NCI-H2227 (cell line): ENCODE measurements at regions not wholly inside any gene's neighbourhood (a gene's known extent, or its start where the extent isn't known, plus 50 kb on each side); places are given as distances from the start of the nearest gene placed in this dataset.
A peak's percentile ranks its signal among the peaks of the same experiment; 100 is the strongest.

Source experiments
- DNase-seq: peaks from one replicate; lab custom pipeline; 2025; ENCODE audit not compliant: unreplicated experiment; lab: John Stamatoyannopoulos, UW

GRCh38 chr13:107361666-107362065 is 793.7 kb upstream of the ARGLU1 start:
- no peak for DNase-seq

- no peak for DNase-seq
Measured at GRCh38 chr13:107360010-107360409, 792.1 kb upstream of the ARGLU1 start.

DNA sequence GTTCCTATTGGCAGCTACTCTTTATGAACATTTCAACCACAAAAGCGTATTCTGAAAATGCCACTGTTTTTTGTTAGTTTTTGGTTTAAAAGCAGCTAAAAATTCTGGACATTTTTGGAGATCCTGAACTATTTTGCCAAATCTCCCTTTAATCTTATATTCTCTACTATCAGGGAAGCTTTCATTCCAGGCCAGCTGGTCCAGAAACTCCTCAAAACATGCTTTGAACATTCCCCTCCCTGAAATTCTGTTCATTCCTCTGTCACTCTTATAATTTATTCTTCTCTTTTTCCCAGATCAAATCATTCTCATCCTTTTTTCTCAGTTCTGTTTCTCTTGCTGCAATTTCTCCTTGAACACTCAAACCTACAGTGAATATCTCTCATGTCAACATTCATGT is 790.9 kb upstream of the ARGLU1 start:
- DNase-seq, result no peak

DNA sequence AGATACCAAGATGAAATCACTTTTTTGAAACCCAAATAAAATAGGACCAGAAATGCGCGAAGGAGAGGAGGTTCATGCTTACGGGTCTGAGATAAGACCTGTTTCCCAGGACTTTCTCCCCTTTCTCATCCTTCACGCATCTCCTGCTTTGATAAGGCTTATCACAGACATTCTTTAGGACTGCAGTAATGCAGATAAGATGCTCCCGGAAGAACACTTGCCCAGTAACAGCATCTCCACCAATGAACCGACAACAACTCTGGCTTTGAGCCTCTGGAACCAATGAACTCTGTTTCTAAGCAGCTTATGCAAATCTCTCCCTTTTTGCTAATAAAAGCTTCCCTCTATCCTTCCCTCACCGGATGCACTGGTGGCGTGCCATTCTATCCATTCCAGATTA is 783.4 kb upstream of the ARGLU1 start:
- peak; percentile 30 for DNase-seq

- DNase-seq, result no peak
Measured at GRCh38 chr13:107348925-107349324, 781.0 kb upstream of the ARGLU1 start.

DNA sequence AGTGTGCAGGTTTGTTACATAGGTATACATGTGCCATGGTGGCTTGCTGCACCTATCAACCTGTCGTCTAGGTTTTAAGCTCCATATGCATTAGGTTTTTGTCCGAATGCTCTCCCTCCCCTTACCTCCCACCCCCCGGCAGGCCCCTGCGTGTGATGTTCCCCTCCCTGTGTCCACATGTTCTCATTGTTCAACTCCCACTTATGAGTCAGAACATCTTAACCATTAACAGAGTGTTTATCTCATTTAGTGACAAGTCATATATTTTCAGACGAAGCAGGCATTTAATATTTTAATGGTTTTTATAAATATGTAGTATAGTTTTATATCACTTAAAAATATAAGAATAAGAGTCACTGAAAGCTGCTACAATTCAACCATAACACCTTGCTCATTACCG is 780.5 kb upstream of the ARGLU1 start:
- no peak for DNase-seq

- no peak for DNase-seq
Measured at GRCh38 chr13:107347641-107348369, 779.9 kb upstream of the ARGLU1 start.

DNA sequence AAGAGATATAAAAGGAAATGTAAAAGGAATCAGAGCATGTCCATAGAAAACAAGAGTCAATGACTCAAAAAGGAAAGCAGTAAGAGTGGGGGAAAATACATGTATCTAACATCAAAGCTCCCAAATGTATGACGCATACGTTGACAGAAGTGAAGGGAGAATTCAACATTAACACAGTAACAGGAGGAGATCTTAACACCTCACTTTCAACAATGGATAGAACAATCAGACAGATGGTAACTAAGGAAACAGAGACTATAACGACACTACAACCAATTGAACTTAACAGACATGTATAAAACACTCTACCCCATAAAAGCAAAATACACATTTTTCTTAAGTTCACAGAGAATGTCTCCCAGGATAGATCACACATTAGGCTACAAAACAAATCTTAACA is 774.8 kb upstream of the ARGLU1 start:
- DNase-seq, result no peak

GRCh38 chr13:107339209-107339608 is 771.3 kb upstream of the ARGLU1 start:
- DNase-seq, result no peak

GRCh38 chr13:107332188-107332587 is 764.3 kb upstream of the ARGLU1 start:
- DNase-seq, result no peak

- no peak for DNase-seq
Measured at GRCh38 chr13:107331359-107331758, 763.4 kb upstream of the ARGLU1 start.

DNA sequence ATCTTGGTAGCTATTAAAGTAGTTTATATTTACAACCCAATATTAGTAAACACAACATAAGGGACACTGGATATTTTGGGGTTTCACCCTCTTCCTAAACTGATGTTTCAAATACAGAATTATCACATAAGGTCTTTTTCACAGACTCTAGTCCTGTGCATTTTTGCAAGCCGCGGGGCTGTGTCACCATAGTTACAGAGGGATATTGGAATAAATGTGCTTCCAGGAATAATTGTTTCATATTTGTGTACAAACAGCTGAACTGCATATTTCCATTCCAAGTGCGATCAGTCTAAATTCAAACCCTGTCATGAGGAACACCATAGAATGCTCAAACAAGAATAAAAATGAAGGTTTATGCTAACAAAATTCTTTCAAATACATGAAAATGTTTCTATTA is 762.5 kb upstream of the ARGLU1 start:
- DNase-seq, result no peak

DNA sequence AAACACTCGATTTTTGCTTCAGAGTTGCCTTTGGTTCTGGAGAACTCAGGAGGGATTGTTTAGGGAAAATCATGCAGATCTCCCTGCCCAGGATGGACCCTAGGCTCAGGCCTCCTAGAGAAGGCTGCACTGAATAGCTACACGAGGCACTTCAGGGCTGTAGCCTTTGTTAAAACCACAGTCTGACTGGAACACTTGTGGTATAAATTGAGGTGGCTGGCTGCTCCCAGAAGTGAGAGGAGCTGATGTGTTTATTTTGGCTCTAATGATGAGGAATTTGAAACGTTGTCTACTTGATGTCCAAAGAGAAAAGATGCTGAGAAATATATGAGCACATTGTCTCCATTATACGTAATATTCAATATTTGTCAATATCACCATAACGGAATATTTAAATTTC is 762.1 kb upstream of the ARGLU1 start:
- no peak for DNase-seq

GRCh38 chr13:107324416-107325204 is 756.7 kb upstream of the ARGLU1 start:
- DNase-seq, result no peak

DNA sequence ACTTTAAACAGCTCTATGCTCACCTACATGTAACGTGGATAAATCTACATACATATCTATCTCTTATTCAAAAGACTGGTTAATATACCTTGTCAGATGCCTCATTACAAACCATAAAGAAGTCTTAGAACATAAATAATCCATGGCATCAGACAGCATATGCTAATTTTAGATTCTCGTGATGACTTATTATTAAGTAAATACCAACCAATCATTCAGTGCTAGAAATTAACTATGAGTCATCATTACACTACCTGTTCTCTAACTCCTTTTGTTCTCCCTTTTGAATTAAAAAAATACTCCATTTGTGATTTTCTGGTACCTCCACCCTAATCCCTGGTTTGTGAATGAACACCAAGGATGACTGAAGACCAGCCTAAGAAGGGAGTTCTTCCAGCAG is 754.3 kb upstream of the ARGLU1 start:
- no peak for DNase-seq

DNA sequence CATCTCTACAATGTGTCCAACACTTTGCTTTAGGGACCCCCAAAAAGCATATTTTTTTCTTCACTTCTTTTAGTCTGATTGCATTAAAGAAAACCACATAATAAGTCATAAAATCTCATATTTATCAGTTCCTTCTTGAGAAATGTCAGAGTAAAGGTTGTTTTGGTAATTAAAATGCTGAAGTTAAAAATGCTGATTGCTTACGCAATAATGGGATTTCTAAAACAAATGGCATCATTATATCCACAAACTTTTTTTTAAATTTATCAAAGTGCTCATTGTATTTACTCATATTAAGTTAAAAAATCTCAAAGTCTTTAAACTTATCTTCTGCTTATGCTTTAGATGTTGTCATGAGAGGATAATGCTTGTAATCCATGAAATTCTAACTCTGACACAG is 737.2 kb upstream of the ARGLU1 start:
- DNase-seq, result no peak

DNA sequence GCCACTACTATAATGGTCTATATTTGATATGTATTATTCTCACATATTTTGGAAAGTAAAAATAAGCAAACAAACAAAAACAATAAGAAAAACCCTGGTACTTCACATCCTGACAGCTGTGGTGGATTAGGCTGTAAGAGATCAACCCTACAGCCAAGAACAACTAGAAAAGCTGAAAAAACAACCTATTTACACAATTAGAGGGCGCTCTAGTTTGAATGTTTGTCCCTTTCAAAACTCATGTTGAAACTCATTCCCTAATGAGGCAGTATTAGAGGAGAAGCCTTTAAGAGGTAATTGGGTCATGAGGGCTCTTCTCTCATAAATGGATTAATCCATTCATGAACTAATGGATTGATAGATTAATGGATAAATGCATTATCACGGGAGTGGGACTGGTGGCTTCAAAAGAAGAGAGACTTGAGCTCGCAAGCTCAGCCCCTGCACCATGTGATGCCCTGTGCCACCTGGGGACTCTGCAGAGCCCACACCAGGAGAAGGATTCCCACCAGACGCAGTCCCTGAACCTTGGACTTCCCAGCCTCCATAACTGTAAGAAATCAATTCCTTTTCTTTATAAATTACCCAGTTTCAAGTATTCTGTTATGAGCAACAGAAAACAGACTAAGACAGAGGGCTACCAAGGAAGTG is 733.9 kb upstream of the ARGLU1 start:
- no peak for DNase-seq

GRCh38 chr13:107299717-107300116 is 731.8 kb upstream of the ARGLU1 start:
- no peak for DNase-seq

DNA sequence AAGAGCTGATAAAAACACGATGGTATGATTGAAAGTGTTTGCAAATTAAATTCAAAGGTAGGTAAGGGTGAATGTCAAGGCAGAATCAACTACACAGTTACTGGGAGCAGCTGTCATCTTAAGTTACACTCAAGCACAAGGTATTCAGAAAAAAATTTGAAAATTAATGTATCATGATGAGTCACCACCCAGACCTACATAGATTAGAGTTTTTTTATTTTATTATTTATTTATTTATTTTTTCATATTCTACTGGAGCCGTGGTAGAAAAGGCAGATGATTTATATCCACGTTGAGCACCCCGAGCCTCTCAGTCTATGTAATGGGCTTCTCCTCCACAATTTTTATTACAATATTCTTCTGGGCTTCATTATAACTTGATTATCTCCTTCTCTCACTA is 728.9 kb upstream of the ARGLU1 start:
- DNase-seq, result no peak

- no peak for DNase-seq
Measured at GRCh38 chr13:107295416-107296140, 727.6 kb upstream of the ARGLU1 start.

GRCh38 chr13:107293924-107294323 is 726.0 kb upstream of the ARGLU1 start:
- DNase-seq, result no peak
